K562 (cell line): ENCODE measurements at regions not wholly inside any gene's neighbourhood (a gene's known extent, or its start where the extent isn't known, plus 50 kb on each side); places are given as distances from the start of the nearest gene placed in this dataset.

Source experiments
- ATAC-seq: fragments of 200-7000 bp; cut with Tn5 transposase; 3 replicates; pipeline ENCODE4 v1.9.1; 2020; ENCODE audit warnings: moderate library complexity
- BruUV-seq: library from RNA; stranded (reverse); fragments of 400-500 nt; replicated peaks from 2 replicates; lab custom pipeline; 2021; lab: Mats Ljungman, UMichigan
- CTCF ChIA-PET: fragments of 300-600 bp; formaldehyde crosslinking; extraction: SDS; loops from one replicate; lab custom pipeline; 2021; ENCODE audit warnings: low intra/inter-chr PET ratio; lab: Yijun Ruan, JAX
- POLR2A ChIA-PET: fragments of 300-600, 350-650 bp; sonication (Branson Sonifier 250); formaldehyde crosslinking; extraction: SDS; loops from one replicate; lab custom pipeline; 2021; ENCODE audit warnings: antibody characterized with exemption, inconsistent platforms; lab: Yijun Ruan, JAX
- DNase-seq, 4 experiments: peaks; one replicate each; pipeline versions ENCODE4 v3.0.0 to v3.0.0-alpha.2; 2011 to 2018; ENCODE audit warnings: low spot score in 3 of 4, mixed read lengths in 3 of 4; ENCODE audit errors: extremely low read depth in 1 of 4
- FAIRE-seq: peaks from 2 replicates; lab custom pipeline; 2011; peaks lifted over from hg19 to GRCh38; lab: Jason Lieb, UNC
- H2AFZ ChIP-seq: 2 replicates; pipeline ENCODE4 v1.6.0; 2011; ENCODE audit warnings: low read depth, low read length, control low read depth, inconsistent platforms
- H3K27ac ChIP-seq: fragments of 200-600 bp; 3 replicates; pipeline ENCODE4 v1.8.0; 2011; ENCODE audit warnings: low read depth, mild to moderate bottlenecking, control low read depth, inconsistent platforms, low read length, moderate library complexity, mixed read lengths; ENCODE audit errors: extremely low read depth
- H3K27me3 ChIP-seq, 2 experiments: fragments of 300-600 bp in 1 of 2; 2 replicates in 1 of 2; 3 replicates in 1 of 2; pipeline versions ENCODE4 v1.6.0 to v1.8.0; 2011; ENCODE audit warnings: inconsistent platforms in 2 of 2, low read length in 2 of 2, mild to moderate bottlenecking in 1 of 2, mixed read lengths in 1 of 2, moderate library complexity in 1 of 2; ENCODE audit not compliant: control insufficient read depth in 2 of 2, insufficient read depth in 2 of 2
- H3K36me3 ChIP-seq: fragments of 300-600 bp; 3 replicates; pipeline ENCODE4 v1.8.0; 2011; ENCODE audit warnings: mild to moderate bottlenecking, low read length, inconsistent platforms; ENCODE audit not compliant: control insufficient read depth, insufficient read depth
- H3K4me1 ChIP-seq, 2 experiments: fragments of 200-600 bp in 1 of 2; replicated peaks in 1 of 2; 2 replicates in 1 of 2; 3 replicates in 1 of 2; pipeline versions ENCODE4 v1.5.1 to v1.8.0; 2011; ENCODE audit warnings: inconsistent platforms in 2 of 2, low read length in 2 of 2, mild to moderate bottlenecking in 1 of 2, mixed read lengths in 1 of 2, moderate library complexity in 1 of 2; ENCODE audit not compliant: control insufficient read depth in 2 of 2, insufficient read depth in 2 of 2
- H3K4me2 ChIP-seq: 2 replicates; pipeline ENCODE4 v1.6.1; 2011; ENCODE audit warnings: low read length, control low read depth, inconsistent platforms, mixed read lengths; ENCODE audit not compliant: insufficient read depth
- H3K4me3 ChIP-seq: fragments of 200-600 bp; sonication (generic), shearing (Covaris generic); 2 replicates; pipeline ENCODE4 v1.5.1; 2016; ENCODE audit warnings: control low read depth, inconsistent platforms
- H3K79me2 ChIP-seq: fragments of 200-600 bp; 3 replicates; pipeline ENCODE4 v1.8.0; 2011; ENCODE audit warnings: low read length, inconsistent platforms; ENCODE audit not compliant: control insufficient read depth, insufficient read depth
- H3K9ac ChIP-seq, 2 experiments: 2 replicates each; pipeline versions ENCODE4 v1.6.0 to v1.6.1; 2011; ENCODE audit warnings: low read depth in 2 of 2, low read length in 2 of 2, control low read depth in 1 of 2, inconsistent platforms in 1 of 2, mild to moderate bottlenecking in 1 of 2, mixed read lengths in 1 of 2; ENCODE audit not compliant: insufficient read depth in 1 of 2
- H3K9me1 ChIP-seq: one replicate; pipeline ENCODE4 v1.6.0; 2011; ENCODE audit warnings: inconsistent platforms, mild to moderate bottlenecking, low read length, moderate library complexity; ENCODE audit not compliant: control insufficient read depth, insufficient read depth
- H3K9me3 ChIP-seq: replicated peaks from 2 replicates; pipeline ENCODE4 v1.5.1; 2011; ENCODE audit warnings: low read depth, low read length, inconsistent platforms; ENCODE audit not compliant: control insufficient read depth, insufficient read depth
- H4K20me1 ChIP-seq: replicated peaks from 2 replicates; pipeline ENCODE4 v1.6.1; 2011; ENCODE audit warnings: low read length, inconsistent platforms, mixed read lengths; ENCODE audit not compliant: control insufficient read depth, insufficient read depth
- DDX20 ChIP-seq: fragments of 450-650 bp; IDR thresholded peaks from 2 replicates; pipeline ENCODE4 v1.6.1; 2016; ENCODE audit warnings: missing genetic modification characterization, low read depth, mild to moderate bottlenecking, missing compliant biosample characterization, moderate library complexity
- E2F5 ChIP-seq: sonication (generic); formaldehyde crosslinking; IDR thresholded peaks from 2 replicates; pipeline ENCODE4 v1.8.0; 2022; ENCODE audit warnings: mild to moderate bottlenecking, missing genetic modification reagents
- HNRNPL ChIP-seq: fragments of 200-400 bp; formaldehyde crosslinking; IDR thresholded peaks from 2 replicates; pipeline ENCODE4 v1.6.1; 2017; ENCODE audit warnings: low read depth, mild to moderate bottlenecking, low read length
- HSF4 ChIP-seq: fragments of 250-450 bp; sonication (Bioruptor Pico); IDR thresholded peaks from 2 replicates; pipeline ENCODE4 v2.1.2; 2022; ENCODE audit warnings: mild to moderate bottlenecking, moderate library complexity, borderline replicate concordance
- MYBL2 ChIP-seq, 2 experiments: fragments of 450-650 bp in 1 of 2; sonication (generic) in 1 of 2; formaldehyde crosslinking in 1 of 2; IDR thresholded peaks; 2 replicates each; pipeline versions ENCODE4 v1.6.1 to v1.8.1; 2017 to 2022; ENCODE audit warnings: borderline replicate concordance in 1 of 2, inconsistent platforms in 1 of 2, low read depth in 1 of 2, mild to moderate bottlenecking in 1 of 2, missing genetic modification reagents in 1 of 2, moderate library complexity in 1 of 2
- NFIX ChIP-seq: fragments of 250-450 bp; sonication (Bioruptor Pico); IDR thresholded peaks from 2 replicates; pipeline ENCODE4 v1.4.0; 2020; ENCODE audit warnings: low read depth, mild to moderate bottlenecking, moderate library complexity
- PHB ChIP-seq: fragments of 250-450 bp; sonication (Bioruptor Pico); IDR thresholded peaks from 2 replicates; pipeline ENCODE4 v1.5.0; 2021
- RAD21 ChIP-seq, 2 experiments: fragments of 250-450 bp in 1 of 2; fragments of 450-650 bp in 1 of 2; sonication (Bioruptor Pico) in 1 of 2; formaldehyde crosslinking in 1 of 2; IDR thresholded peaks in 1 of 2; conservative IDR thresholded peaks in 1 of 2; 2 replicates each; pipeline versions ENCODE4 v1.4.0 to v1.8.0; 2020 to 2022; ENCODE audit warnings: mild to moderate bottlenecking in 2 of 2, moderate library complexity in 1 of 2
- RB1 ChIP-seq: fragments of 450-650 bp; IDR thresholded peaks from 2 replicates; pipeline ENCODE4 v1.6.1; 2017; ENCODE audit warnings: low read depth, mild to moderate bottlenecking
- RFX1 ChIP-seq: fragments of 450-650 bp; IDR thresholded peaks from 2 replicates; pipeline ENCODE4 v1.6.1; 2016; ENCODE audit warnings: mild to moderate bottlenecking, moderate library complexity
- RUNX1 ChIP-seq: sonication (generic); IDR thresholded peaks from 2 replicates; pipeline ENCODE4 v1.6.1; 2016; ENCODE audit warnings: antibody characterized with exemption, low read depth
- SIX5 ChIP-seq, 2 experiments: IDR thresholded peaks; 2 replicates each; pipeline ENCODE4 v1.6.1; 2011; ENCODE audit warnings: low read length in 2 of 2, borderline replicate concordance in 1 of 2, low read depth in 1 of 2, mild to moderate bottlenecking in 1 of 2, moderate library complexity in 1 of 2; ENCODE audit not compliant: insufficient read depth in 1 of 2
- ZBTB8A ChIP-seq: fragments of 450-650 bp; IDR thresholded peaks from 2 replicates; pipeline ENCODE4 v1.6.1; 2018; ENCODE audit warnings: mild to moderate bottlenecking, moderate library complexity; ENCODE audit not compliant: partially characterized antibody
- ZFPM2 ChIP-seq: fragments of 250-450 bp; sonication (Bioruptor Pico); IDR thresholded peaks from 2 replicates; pipeline ENCODE4 v1.5.1; 2022; ENCODE audit warnings: mild to moderate bottlenecking
- ZMIZ1 ChIP-seq, 2 experiments: fragments of 150-350 bp in 1 of 2; IDR thresholded peaks; 2 replicates each; pipeline ENCODE4 v1.6.1; 2012 to 2016; ENCODE audit warnings: low read depth in 2 of 2, low read length in 2 of 2, mild to moderate bottlenecking in 1 of 2, moderate library complexity in 1 of 2
- ZNF175 ChIP-seq: fragments of 200-800 bp; sonication (Bioruptor generic); IDR thresholded peaks from 2 replicates; pipeline ENCODE4 v1.6.1; 2016; ENCODE audit warnings: low read depth, mild to moderate bottlenecking, missing genetic modification characterization, missing compliant biosample characterization
- ZNF217 ChIP-seq: sonication (generic); formaldehyde crosslinking; IDR thresholded peaks from 2 replicates; pipeline ENCODE4 v1.8.0; 2022; ENCODE audit warnings: mild to moderate bottlenecking, missing genetic modification reagents
- ZNF696 ChIP-seq: fragments of 250-450 bp; sonication (Bioruptor Pico); conservative IDR thresholded peaks from 2 replicates; pipeline ENCODE4 v1.4.0; 2020; ENCODE audit warnings: mild to moderate bottlenecking, moderate library complexity
- ZNF699 ChIP-seq: fragments of 250-450 bp; sonication (Bioruptor Pico); IDR thresholded peaks from 2 replicates; pipeline ENCODE4 v1.8.0; 2021; ENCODE audit warnings: mild to moderate bottlenecking, moderate library complexity; ENCODE audit not compliant: insufficient replicate concordance
- ZNF75A ChIP-seq: fragments of 450-650 bp; formaldehyde crosslinking; IDR thresholded peaks from 2 replicates; pipeline ENCODE4 v1.4.0; 2020; ENCODE audit warnings: mild to moderate bottlenecking
- WGBS: fragments of 100-300 bp; shearing (Covaris generic); methylation state at CpG from one replicate; pipeline ENCODE4 v1.1.6; 2016; ENCODE audit warnings: low coverage, mixed read lengths; ENCODE audit not compliant: insufficient coverage; ENCODE audit errors: missing lambda C conversion rate; 5-methylcytosine and 5-hydroxymethylcytosine counted together
- in situ Hi-C: fragments of 300-500 bp; cut with MboI; formaldehyde crosslinking; loops from 4 replicates; pipeline ENCODE4 v1.15.0; 2018; ENCODE audit warnings: inconsistent platforms, mixed read lengths
- intact Hi-C: fragments of 100-400 bp; cut with micrococcal nuclease; formaldehyde crosslinking; loops from 2 replicates; pipeline ENCODE4 v1.14.2; 2022

- intact Hi-C loops = no loop called here
- no peak for ATAC-seq
Measured at GRCh38 chr14:56351861-56352260, 227.7 kb upstream of the TMEM260 start.

More at GRCh38 chr14:56351861-56352260, 227.7 kb upstream of the TMEM260 start:
- BruUV-seq = no TSS peak
- no peak for TF ChIP-seq NFIX (CRISPR knock-in tag)
- TF ChIP-seq RAD21 (CRISPR knock-in tag; conservative IDR thresholded peaks at IDR 0.05 in 1 of 2, IDR thresholded peaks at IDR 0.05 in 1 of 2) = no peak
- TF ChIP-seq ZNF75A (CRISPR knock-in tag) = no peak
- TF ChIP-seq RB1 = no peak
- TF ChIP-seq RFX1 = no peak
- no peak for TF ChIP-seq ZBTB8A
- TF ChIP-seq ZMIZ1 (IDR thresholded peaks at IDR 0.05; ENCODE audit: low read depth in 2 of 2, low read length in 2 of 2) = no peak
- no peak for TF ChIP-seq ZFPM2 (CRISPR knock-in tag)
- TF ChIP-seq PHB = no peak
- TF ChIP-seq E2F5 (CRISPR knock-in tag) = no peak
- no peak for TF ChIP-seq ZNF696 (CRISPR knock-in tag)
- TF ChIP-seq ZNF699 (CRISPR knock-in tag) = no peak
- no peak for TF ChIP-seq HSF4 (CRISPR knock-in tag)
- TF ChIP-seq RUNX1 = no peak
- no peak for TF ChIP-seq ZNF175 (CRISPR knock-in tag)
- TF ChIP-seq HNRNPL = no peak
- TF ChIP-seq ZNF217 (CRISPR knock-in tag) = no peak
- no peak for TF ChIP-seq SIX5 (IDR thresholded peaks at IDR 0.05; ENCODE audit: borderline replicate concordance in 1 of 2, insufficient read depth in 1 of 2, low read depth in 1 of 2, low read length in 2 of 2)
- no peak for TF ChIP-seq MYBL2 (IDR thresholded peaks at IDR 0.05; ENCODE audit: low read depth)
- TF ChIP-seq MYBL2 (CRISPR knock-in tag; IDR thresholded peaks at IDR 0.05; ENCODE audit: borderline replicate concordance) = no peak
- TF ChIP-seq DDX20 (tag) = no peak
- TF ChIP-seq, all 486 proteins: peak for 0
- no peaks in the 10 kb centered on the region for H3K79me2 ChIP-seq
- 0% methylated on average over 4 of the region's 4 CpGs for WGBS
- no peak overlapping the region for H3K4me3 ChIP-seq
- H3K27me3 ChIP-seq = no peaks in the 10 kb centered on the region
- no peaks in the 10 kb centered on the region for H3K9me1 ChIP-seq
- H4K20me1 ChIP-seq = no peaks in the 10 kb centered on the region
- no peaks in the 10 kb centered on the region for H3K36me3 ChIP-seq
- H3K9ac ChIP-seq = no peak overlapping the region
- no peak for DNase-seq
- ChIA-PET CTCF (no interaction called here), POLR2A (no interaction called here)
- no peak overlapping the region for H3K27ac ChIP-seq
- no peak overlapping the region for H3K4me2 ChIP-seq
- no peaks in the 10 kb centered on the region for H3K4me1 ChIP-seq
- FAIRE-seq = no peak
- no peaks in the 10 kb centered on the region for H3K9me3 ChIP-seq
- H2AFZ ChIP-seq = no peak overlapping the region
- in situ Hi-C loops = no loop called here
